Caco-2 (cell line): ENCODE measurements at regions not wholly inside any gene's neighbourhood (a gene's known extent, or its start where the extent isn't known, plus 50 kb on each side); places are given as distances from the start of the nearest gene placed in this dataset.

Experiments
- BruUV-seq: library from RNA; stranded (reverse); fragments of 400-500 nt; replicated peaks from 2 replicates; lab custom pipeline; 2021; lab: Mats Ljungman, UMichigan
- CTCF ChIA-PET: fragments of 300-600 bp; sonication (Branson Sonifier 250); formaldehyde crosslinking; loops from one replicate; lab custom pipeline; 2022; ENCODE audit warnings: antibody characterized with exemption; lab: Charles Lee
- POLR2A ChIA-PET: fragments of 300-600 bp; sonication (Branson Sonifier 250); formaldehyde crosslinking; loops from one replicate; lab custom pipeline; 2022; ENCODE audit warnings: antibody characterized with exemption; lab: Charles Lee
- DNase-seq, 2 experiments: peaks; one replicate each; pipeline versions ENCODE4 v3.0.0 to v3.0.0-alpha.2; 2020 to 2022
- H3K27me3 ChIP-seq: replicated peaks from 2 replicates; pipeline ENCODE4 v1.6.0; 2011; ENCODE audit warnings: low read length; ENCODE audit not compliant: control insufficient read depth, insufficient read depth
- H3K36me3 ChIP-seq: 2 replicates; pipeline ENCODE4 v1.5.1; 2011; ENCODE audit warnings: low read length; ENCODE audit not compliant: control insufficient read depth, insufficient read depth
- H3K4me1 ChIP-seq: fragments of 250-450 bp; sonication (Bioruptor Pico); 2 replicates; pipeline ENCODE4 v1.5.1; 2020; ENCODE audit warnings: mild to moderate bottlenecking
- H3K4me3 ChIP-seq: 2 replicates; pipeline ENCODE4 v1.5.1; 2011; ENCODE audit warnings: low read depth, mild to moderate bottlenecking, control low read depth, low read length
- H3K9me3 ChIP-seq: fragments of 250-450 bp; sonication (Bioruptor Pico); 2 replicates; pipeline ENCODE4 v1.5.1; 2020; ENCODE audit warnings: mild to moderate bottlenecking, moderate library complexity
- H3K27ac Mint-ChIP-seq: one replicate; pipeline ENCODE4 v1.8.0; 2022; ENCODE audit warnings: mixed read lengths; ENCODE audit not compliant: unreplicated experiment
- H3K27me3 Mint-ChIP-seq: one replicate; pipeline ENCODE4 v1.8.0; 2022; ENCODE audit warnings: mixed read lengths; ENCODE audit not compliant: insufficient read depth, unreplicated experiment
- H3K36me3 Mint-ChIP-seq: one replicate; pipeline ENCODE4 v1.8.0; 2022; ENCODE audit warnings: mild to moderate bottlenecking, mixed read lengths; ENCODE audit not compliant: insufficient read depth, unreplicated experiment
- H3K4me1 Mint-ChIP-seq: one replicate; pipeline ENCODE4 v1.8.0; 2022; ENCODE audit warnings: low read depth, mixed read lengths; ENCODE audit not compliant: unreplicated experiment
- H3K4me3 Mint-ChIP-seq: one replicate; pipeline ENCODE4 v1.8.0; 2022; ENCODE audit warnings: mild to moderate bottlenecking, moderate library complexity, mixed read lengths; ENCODE audit not compliant: unreplicated experiment
- H3K9me3 Mint-ChIP-seq: one replicate; pipeline ENCODE4 v1.8.0; 2022; ENCODE audit warnings: mixed read lengths; ENCODE audit not compliant: unreplicated experiment
- CTCF ChIP-seq, 2 experiments: fragments of 200-600 bp in 1 of 2; IDR thresholded peaks; 1 replicate in 1 of 2; 2 replicates in 1 of 2; pipeline versions ENCODE4 v1.5.1 to v1.8.0; 2011 to 2022; ENCODE audit warnings: antibody characterized with exemption in 1 of 2, control low read depth in 1 of 2, inconsistent platforms in 1 of 2, low read depth in 1 of 2, low read length in 1 of 2, mild to moderate bottlenecking in 1 of 2, moderate library complexity in 1 of 2; ENCODE audit not compliant: insufficient read depth in 1 of 2, severe bottlenecking in 1 of 2, unreplicated experiment in 1 of 2
- intact Hi-C: fragments of 100-400 bp; cut with micrococcal nuclease; formaldehyde crosslinking; loops from one replicate; pipeline ENCODE4 v1.10.0; 2022; ENCODE audit not compliant: unreplicated experiment

GRCh38 chr7:91609525-91609924 lies 271.0 kb downstream of the MTERF1 start:
- Histone ChIP-seq H3K27me3 (no peaks in the 10 kb centered on the region), H3K4me1 (no peaks in the 10 kb centered on the region), H3K36me3 (no peaks in the 10 kb centered on the region), H3K4me3 (no peak overlapping the region), H3K9me3 (no peaks in the 10 kb centered on the region)
- BruUV-seq, result no TSS peak
- Mint-ChIP-seq H3K9me3 (no peaks in the 10 kb centered on the region), H3K27ac (no peak overlapping the region), H3K4me3 (no peak overlapping the region), H3K27me3 (peaks cover 3% of the 10 kb centered on the region), H3K36me3 (no peaks in the 10 kb centered on the region), H3K4me1 (no peaks in the 10 kb centered on the region)
- intact Hi-C loops, result no loop called here
- ChIA-PET CTCF (no interaction called here), POLR2A (no interaction called here)
- no peak for DNase-seq
- TF ChIP-seq CTCF (IDR thresholded peaks at IDR 0.05; ENCODE audit: insufficient read depth in 1 of 2, low read depth in 1 of 2, low read length in 1 of 2, severe bottlenecking in 1 of 2, unreplicated experiment in 1 of 2), result no peak

- no TSS peak for BruUV-seq
- Mint-ChIP-seq H3K36me3 (no peaks in the 10 kb centered on the region), H3K4me3 (no peak overlapping the region), H3K27ac (no peak overlapping the region), H3K9me3 (no peaks in the 10 kb centered on the region), H3K4me1 (no peaks in the 10 kb centered on the region), H3K27me3 (peaks cover 12% of the 10 kb centered on the region)
- H3K27me3 ChIP-seq, result no peaks in the 10 kb centered on the region
- intact Hi-C loops, result no loop called here
- no peak overlapping the region for H3K4me3 ChIP-seq
- DNase-seq, result no peak
- no peak for TF ChIP-seq CTCF (IDR thresholded peaks at IDR 0.05; ENCODE audit: insufficient read depth in 1 of 2, low read depth in 1 of 2, low read length in 1 of 2, severe bottlenecking in 1 of 2, unreplicated experiment in 1 of 2)
- no peaks in the 10 kb centered on the region for H3K9me3 ChIP-seq
- no peaks in the 10 kb centered on the region for H3K36me3 ChIP-seq
- H3K4me1 ChIP-seq, result no peaks in the 10 kb centered on the region
- ChIA-PET CTCF (no interaction called here), POLR2A (no interaction called here)
Observed at GRCh38 chr7:91614431-91614830, 266.1 kb downstream of the MTERF1 start.

- Histone ChIP-seq H3K4me3 (no peak overlapping the region), H3K4me1 (no peaks in the 10 kb centered on the region), H3K9me3 (no peaks in the 10 kb centered on the region), H3K27me3 (no peaks in the 10 kb centered on the region), H3K36me3 (no peaks in the 10 kb centered on the region)
- Mint-ChIP-seq H3K36me3 (no peaks in the 10 kb centered on the region), H3K27me3 (peaks cover 9% of the 10 kb centered on the region), H3K27ac (no peak overlapping the region), H3K9me3 (no peaks in the 10 kb centered on the region), H3K4me1 (no peaks in the 10 kb centered on the region), H3K4me3 (no peak overlapping the region)
- TF ChIP-seq CTCF (IDR thresholded peaks at IDR 0.05; ENCODE audit: insufficient read depth in 1 of 2, low read depth in 1 of 2, low read length in 1 of 2, severe bottlenecking in 1 of 2, unreplicated experiment in 1 of 2), result no peak
- no TSS peak for BruUV-seq
- ChIA-PET POLR2A (no interaction called here), CTCF (no interaction called here)
- intact Hi-C loops, result no loop called here
- DNase-seq, result no peak
Observed at GRCh38 chr7:91618776-91619765, 261.4 kb downstream of the MTERF1 start.
